CD4-positive, alpha-beta T cell treated with Interleukin-2 at 100 ng/mL for 4 hours (primary cell): ENCODE measurements at regions not wholly inside any gene's neighbourhood (a gene's known extent, or its start where the extent isn't known, plus 50 kb on each side); places are given as distances from the start of the nearest gene placed in this dataset.

Source experiments
- DNase-seq: peaks from one replicate; pipeline ENCODE4 v3.0.0-alpha.2; 2020; ENCODE audit warnings: low spot score

DNA sequence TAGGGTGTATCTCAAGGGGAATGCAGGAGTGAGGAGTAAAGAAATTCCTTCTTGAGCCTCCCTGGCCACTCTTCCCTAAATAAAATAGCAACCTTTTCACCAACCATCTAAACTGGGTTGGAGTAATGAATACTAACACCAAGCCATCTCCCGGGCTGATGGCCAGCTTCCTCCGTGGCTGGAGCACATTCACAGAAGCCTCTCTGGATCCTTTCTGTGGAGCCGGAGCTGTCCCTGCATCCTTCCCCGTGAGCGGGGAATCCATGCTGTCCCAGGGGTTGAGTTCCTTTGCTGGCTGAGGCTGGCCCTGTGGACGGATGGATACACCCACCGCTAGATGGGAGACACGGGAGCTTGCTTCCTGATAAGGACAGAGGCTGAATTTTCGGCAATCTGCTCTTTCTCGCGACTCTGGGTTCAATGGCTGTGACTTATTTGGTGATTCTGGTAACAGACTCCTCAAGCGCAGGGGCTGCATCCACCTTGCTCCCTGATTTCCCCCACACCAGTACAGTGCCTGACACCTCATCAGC, 370.3 kb downstream of the ZNF536 start:
- DNase-seq = no peak

DNA sequence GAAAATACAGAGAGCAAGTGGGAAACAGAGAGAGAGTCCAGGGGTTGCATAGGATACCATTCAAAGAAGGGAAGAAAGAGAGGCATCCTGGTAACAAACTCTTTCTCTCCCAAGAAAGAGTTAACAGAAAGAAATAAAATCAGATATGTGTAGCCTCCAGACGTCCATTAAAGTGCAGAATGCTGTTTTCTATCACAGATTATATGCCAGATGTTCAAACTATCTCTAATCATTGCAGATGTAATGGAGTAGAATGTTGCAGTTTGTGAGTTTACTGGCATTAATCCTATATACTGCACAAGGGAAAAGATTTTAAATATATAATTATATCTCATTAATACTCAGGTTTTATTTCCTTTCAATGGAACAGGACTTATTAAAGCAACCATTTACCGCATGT, 369.4 kb downstream of the ZNF536 start:
- DNase-seq = no peak

DNA sequence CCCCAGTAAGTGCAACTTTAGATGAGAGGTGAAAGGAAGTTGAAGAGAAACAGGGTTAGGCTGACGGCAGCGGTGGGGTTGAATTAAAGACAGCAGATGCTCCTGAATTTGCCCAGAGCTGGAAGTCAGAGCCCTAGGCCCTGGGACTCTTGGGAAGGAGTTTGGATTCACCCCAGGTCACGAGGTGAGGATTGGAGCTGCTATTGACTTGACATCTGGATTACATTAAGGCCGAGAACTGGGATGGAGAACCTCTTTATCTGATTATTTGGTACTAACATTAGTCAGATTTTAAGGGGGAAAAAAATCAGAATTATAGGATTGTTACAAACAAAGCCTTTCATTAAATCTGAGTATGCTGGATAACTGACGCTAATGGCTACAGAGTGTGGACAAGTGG, 367.2 kb downstream of the ZNF536 start:
- DNase-seq = no peak

DNA sequence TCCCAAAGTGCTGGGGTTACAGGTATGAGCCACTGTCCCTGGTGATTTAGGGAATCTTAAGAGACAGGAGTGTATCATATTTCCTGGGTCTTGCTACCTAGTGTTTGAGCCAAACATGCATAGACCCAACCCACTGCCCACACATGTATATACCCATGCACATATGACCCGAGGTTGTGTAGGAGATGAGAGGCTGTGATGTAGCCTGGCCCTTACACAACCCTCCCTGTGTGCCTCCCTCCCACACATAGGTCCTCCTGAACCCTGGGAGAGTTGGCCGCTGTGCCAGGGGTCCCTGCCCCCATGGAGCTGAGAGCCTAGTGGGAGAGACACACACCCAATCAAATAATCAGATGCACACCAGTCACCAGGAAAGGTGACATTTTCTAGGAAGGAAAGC, 365.9 kb downstream of the ZNF536 start:
- no peak for DNase-seq

DNA sequence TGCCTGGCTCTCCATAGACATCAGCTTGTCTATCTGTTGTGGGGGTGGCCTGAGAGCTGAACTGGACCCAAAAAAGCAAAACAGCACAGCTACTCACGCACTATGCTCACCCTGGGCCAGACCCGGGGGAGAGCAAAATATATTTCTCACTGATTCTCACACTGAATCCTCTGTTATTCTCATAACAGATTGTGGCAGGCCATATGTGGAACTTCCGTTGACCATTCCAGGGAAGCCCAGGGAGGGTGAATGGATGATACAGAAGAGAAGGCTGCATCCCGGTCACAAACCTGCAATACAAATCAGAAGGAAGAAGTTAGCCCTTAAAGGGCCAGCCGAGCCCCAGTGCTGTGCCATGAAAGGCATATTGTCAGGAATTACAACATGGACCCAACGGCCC, 362.5 kb downstream of the ZNF536 start:
- DNase-seq = no peak

DNA sequence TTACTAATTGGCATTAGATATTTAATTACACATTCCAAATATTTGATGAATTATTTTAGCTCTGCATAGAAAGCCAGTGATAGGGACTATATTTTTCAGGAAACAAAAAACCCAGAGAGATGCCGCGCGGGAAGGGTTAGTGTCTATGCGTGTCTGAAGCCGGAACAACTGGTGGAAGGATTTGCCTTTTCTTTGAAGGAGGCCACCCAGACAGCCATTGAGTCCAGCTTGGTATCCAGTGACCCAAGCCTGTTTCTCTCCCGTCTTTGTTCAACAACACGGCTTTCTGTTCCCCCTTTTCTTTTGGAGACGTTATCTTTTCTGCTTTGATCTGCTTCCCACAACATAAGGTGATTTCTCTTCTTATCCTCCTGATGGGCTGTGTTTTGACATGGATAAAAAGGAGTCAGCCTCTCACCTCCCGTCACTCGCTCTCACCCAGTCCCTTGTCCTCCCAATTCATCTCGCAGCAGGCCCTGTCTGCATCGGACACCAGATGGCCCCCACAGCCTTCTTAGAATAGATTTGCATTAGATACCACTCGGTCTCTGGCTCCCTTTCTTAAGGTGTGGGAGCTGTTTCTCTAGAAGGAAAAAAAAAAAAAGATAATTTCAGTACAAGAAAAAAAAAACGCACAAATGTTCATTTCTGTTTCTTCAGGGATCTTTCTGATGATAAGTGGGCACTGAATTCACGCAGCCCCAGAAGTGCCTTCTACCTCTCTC, 361.8 kb downstream of the ZNF536 start:
- no peak for DNase-seq

DNA sequence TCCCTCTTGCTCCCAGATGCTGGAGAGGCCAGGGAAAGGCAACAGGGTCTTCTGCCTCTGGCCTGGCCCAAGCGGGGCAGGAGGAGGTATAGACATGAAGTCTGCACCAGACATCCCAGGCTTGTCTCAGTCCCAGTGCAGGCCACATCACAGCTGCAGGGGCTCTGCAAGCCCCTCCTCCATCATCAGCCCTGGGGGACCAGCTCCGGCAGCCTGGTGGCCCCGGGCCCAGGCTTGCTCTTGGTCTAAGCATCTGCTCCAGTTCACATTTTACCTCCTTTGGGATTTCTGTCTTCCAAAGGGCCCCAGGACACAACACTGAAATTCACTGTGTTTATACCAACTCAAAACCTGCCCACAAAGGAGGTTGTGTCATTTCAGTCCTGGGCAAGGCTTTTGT, 359.4 kb downstream of the ZNF536 start:
- no peak for DNase-seq

DNA sequence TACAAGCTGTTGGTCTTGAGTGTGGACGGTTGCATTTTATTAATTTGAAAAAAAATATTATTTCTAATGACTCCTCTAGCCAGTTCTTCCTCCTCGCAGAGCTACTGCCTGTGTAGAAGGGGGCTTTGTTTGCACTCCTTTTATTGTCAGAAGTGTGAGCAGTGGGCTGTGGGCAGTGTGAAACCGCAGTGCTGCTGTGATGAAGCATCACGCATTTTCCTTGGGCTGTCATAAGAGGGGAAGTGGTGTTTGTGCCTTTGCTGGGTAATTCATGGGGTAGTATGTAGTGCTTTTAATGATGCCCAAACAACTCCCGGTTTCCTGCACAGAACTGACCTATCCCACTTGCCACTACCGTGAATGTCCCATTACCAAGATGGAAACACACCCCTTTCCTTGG, 357.3 kb downstream of the ZNF536 start:
- DNase-seq = no peak

DNA sequence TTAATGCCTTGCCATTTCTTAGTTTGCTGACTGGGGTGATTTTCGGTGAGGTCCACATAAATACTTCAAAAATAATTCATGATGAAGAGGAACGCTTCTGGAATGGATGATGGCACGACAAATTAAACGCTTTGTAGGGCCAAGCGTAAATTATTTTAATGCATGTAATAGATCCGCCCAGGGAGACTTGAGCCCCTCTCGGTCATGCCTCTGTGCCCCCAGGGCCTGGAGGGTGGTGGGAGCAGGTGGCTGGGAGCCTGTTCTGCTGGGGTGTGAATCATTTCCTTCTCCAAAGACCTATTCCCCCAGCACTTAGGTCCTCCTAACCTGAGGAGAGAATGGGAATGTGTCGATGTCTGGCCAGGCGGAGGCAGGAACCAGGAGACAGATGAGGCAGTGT, 350.6 kb downstream of the ZNF536 start:
- no peak for DNase-seq

DNA sequence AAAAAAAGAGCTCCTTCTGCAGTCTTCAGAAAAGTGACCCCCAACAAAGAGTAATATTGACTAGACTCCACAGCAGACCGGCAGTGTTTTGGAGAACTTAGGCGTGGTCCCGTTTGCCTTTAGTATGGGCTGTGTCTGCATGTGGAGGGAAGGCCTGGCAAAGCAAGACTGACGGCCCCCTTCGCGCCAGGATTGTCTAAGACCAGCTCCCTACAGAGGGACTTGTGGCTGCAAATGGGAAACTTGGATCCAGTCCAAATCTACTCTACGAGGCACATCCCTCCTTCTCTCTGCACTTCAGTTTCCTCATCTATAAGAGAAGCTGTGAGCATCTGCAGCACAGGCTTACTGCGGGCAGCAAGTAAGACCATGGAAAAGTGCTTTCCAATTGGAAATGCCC, 350.0 kb downstream of the ZNF536 start:
- no peak for DNase-seq

DNA sequence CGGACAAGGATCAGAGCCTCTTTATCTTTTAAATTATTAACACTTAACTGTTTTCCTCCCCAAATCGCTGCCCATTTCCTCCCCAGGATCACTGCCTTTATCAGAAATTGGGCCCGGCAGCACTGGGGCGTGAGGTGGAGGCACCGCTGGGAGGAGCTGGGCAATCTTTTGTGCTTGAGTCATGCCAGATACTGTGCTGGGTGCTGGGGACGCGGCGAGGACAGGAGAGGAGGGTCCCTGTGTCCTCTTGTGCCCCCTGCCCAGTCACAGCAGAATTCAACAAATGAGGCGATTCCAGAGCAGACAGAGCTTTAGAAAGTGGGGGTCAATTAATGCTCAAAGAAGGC, 347.8 kb downstream of the ZNF536 start:
- DNase-seq = no peak

DNA sequence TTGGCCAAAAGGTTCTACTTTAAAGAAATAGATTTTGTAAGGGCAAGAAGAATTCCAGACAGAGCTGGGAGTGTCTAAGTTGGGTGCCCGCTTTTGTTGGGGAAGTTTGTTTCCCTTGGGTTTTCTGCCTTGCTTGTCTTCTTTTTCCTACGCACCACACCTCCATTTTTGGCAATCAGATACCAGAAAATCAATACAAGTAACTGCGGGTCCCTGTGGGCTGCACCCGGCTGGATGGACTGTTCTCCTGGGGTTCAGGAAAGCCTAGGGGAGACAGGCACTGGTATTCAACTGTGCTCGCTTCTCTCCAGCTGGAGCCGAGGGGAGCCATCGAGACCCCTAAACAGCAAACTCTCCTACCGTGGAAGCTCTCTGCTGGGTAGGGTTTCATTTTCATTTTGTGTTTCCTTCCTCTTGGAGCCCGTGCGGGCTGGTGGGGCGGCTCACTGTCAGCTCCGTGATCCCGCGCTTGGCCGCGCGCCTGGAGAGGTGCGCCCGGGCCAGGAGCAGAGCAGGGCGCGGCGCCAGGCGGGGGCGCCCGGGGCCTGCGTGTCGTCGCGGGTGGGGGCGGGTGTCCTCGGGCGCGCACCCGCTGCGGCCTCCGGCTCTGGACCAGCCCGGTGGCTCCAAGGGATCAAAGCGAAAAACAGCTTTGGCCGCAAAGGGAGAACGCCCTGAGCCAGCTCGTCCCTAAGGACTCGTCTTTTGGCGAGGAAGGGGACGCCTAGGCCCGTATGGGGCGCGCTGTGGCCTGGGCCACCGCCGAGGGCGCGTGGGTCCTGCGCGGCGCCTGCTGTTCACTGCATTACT, 347.2 kb downstream of the ZNF536 start:
- no peak for DNase-seq

DNA sequence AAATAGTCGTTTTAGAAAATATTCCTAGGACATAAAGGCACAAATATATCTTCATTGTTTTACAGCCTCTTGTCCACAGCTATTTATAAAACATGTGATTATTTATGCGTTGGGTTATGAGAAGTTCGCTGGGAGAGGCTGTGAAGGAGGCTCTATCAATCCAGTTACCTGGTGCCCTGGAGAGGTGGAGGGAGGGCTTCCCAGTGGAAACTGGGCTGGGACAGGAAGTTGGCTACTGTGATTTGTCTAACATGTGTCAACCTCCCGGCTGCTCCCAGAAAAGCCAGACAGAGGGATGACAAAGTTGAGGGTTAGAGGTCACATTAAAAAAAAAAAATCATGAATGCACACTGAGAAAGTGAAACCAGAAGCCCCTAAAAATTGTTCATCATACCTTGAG, 346.5 kb downstream of the ZNF536 start:
- DNase-seq = no peak

DNA sequence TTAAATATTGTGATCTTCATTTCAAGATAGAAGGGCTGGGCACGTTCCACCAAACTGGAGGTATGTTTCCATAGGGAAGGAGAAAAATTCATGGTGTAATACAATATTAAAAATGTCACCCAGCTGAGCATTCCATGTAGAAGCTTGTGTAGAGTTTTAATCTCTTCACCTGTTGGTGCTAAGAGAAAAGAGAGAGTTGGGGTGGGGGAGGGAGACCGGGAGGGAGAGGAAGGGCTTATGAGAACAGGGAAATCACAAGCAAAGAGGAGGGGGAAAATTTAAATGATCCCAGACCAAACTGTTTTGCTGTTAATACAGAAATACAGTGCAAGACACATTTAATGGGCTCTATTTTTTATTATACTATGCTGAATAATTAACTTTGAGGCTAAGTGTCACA, 345.8 kb downstream of the ZNF536 start:
- DNase-seq = no peak

DNA sequence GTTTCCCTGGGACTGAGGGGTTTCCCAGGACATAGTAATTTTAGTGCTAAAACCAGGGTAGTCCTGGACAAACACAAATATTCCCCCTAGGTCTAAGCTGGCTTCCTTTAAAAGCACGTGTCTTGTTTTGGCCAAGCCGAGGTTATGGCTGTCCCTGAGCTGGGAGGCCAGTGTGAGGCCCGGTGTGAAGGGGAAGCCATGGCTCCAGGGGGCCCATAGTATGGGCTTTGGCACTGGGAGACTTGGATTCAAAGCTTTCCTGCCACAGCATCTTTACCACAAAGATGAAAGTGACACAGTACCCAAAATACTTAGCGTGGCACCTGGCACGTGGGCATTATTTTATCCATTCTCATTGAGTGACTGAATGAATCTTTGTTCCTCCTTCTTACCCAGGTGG, 345.2 kb downstream of the ZNF536 start:
- DNase-seq = no peak

DNA sequence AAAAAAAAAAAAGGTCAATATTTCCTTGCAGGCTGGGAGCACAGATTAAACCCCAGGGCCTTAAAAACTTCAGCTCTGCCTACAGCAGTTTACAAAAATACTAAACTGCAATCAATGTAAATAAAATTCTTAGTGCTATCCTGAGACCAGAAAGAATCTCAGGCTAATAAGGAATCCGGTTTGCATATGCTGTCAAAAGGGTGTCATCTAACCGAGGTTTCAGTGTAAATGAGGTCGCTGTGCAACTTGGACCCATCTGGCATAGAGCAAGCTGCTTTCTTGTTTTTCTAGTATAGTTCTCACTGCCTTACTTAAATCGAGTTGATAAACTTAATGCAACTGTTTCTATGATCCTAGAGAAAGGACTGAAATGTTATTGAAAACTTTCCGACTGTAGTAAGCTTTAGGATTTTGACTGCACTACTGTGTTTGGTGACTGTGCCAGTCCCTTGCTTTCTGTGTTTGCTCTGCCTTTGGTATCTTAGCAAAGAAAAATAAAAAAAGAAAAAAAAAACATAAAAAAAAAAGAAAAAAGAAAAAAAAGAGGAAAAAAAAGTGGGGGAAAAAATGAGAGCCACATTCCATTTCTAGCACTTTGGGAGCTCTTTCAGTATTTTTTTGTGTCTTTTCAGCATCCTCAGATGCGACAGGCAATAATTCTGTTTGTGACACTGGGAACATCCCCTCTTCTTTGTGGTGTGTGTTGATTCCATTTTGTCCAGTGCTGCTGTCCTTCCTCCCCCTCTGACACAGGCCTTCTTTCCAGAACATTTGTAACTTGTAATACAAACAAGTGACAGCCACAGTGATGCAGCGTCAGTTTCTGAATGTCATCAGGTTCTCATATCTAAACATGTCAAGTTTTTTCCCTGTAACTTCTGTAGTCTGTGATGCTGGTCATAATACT, 340.5 kb downstream of the ZNF536 start:
- no peak for DNase-seq

DNA sequence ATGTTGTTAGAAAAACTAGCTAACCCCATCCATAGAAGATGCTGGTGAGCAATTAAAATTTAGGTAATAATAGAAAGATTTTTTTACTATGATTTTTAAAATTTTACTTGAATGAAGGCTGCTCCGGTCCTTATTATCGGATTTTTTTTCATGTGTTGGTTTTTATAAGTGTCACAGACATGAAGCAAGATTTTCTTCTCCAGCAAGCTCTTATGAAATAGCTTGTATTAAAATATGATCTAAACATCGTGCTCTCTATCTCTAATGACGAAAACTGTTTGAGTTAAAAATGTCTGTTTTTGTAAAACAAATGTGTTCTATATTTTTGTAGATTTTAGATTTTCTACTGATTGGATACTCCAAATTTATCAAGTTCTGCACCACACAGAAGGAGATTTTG, 339.6 kb downstream of the ZNF536 start:
- no peak for DNase-seq

DNA sequence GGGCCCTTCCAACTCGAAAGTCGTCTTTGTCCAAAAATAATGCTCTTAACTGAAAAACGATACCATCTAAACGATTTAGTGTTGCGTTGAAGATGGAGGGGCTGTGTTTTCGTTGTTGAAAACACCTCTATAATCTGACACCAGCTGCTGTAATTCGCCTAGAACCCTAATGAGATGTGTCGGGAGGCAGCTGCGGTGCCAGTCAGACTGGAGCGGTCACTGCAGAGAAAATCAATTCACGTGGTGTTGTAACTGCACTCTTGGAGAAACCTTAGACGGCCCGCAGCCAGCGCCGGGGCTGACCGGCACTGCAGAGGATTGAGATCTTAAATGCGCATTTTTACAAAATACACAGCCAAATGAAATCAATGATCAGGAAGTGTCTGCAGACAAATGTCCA, 339.1 kb downstream of the ZNF536 start:
- DNase-seq = no peak

DNA sequence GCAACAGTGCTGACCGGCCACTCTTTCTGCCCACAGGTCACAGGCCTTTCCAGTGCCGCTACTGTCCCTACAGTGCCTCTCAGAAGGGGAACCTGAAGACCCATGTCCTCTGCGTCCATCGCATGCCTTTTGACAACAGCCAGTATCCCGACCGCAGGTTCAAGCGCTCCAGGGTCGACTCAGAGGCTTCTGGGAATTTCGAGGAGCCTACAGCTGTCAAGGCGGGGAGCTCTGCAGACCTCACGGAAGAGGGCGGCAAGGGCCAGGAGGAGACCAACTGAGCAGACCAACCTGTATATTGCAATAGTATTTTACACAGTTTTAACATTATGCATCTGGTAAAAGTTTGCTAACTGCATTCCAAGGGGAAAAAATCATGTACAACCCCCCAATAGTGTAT, 338.5 kb downstream of the ZNF536 start:
- no peak for DNase-seq

DNA sequence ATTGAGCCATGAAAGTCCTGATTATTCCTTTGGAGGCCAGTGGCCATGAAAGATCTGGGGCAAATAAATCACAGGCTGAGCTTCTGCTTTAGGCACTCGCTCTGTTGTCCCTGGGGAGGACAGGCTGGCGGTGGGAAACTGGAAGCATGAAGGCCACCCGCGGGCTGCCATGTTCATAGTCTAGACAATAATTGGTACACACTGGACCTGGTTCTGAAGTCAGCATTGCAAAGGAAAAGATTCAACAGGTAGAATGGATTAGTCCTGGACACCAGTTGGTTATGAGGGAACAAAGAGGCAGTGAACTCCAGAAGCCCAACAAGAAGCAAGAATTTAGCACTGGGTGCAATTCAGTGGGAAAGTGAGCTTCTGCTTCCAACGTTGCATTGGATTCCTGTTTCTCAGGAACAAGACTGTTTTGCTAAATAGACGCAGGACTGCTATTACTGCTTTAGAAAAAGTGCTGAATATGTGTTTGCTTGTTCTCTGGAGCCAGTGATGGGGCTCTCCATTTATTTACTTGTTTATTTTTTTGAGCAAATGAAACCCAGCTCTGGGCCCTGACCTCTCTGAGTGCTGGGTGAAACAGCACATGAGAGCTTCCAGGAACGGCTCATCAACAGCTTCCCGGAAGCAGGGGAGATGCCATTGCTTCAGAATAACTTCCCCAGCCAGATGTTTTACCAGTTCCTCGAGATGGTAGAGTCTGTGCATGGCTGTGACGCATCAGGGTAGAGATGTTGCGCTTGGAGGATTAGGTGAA, 336.4 kb downstream of the ZNF536 start:
- no peak for DNase-seq

DNA sequence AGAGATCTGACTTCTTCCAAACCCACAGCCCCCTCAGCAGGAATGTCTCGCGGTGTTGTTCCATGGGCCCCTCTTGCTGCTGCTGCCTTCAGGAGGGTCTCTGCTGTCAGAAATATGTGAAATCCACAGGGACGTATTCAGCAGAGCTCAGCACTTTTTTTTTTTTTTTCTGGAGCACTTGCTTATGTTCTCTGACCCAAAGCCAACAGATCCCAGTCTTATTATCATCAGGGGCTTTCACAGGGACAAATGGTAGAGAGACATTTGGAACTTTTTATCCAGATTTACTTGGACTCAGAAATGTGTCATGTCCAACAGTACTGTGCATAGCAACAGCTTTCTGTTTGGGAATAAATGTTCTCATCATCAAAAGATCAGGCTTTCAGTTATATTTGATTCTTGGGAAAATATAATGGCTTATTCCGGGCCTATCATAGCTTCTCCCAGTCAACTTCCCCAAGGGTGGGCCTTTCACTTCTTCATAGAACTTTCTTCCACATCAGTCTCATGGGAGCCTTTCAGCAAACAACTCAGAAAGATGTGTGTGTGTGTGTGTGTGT, 332.7 kb downstream of the ZNF536 start:
- no peak for DNase-seq

DNA sequence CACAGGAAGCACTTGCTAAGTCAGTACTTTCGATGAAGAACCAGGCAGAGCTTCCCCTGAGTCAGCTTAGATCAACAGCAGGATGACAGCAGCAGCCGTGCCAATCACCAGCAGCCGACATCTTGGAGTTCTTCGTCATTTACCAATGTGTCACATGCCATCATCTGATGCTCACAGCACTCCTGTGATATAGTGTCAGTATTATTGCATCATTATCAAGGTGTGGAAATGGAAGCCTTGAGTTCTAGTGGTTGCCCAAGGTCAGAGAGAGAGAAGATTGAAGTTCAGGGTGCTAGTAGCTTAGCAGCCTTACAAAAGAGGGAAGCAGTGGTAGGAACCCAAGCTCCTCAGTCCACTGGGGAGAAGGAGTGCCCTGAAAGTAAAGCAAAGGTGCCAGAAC, 331.5 kb downstream of the ZNF536 start:
- no peak for DNase-seq
